ENCODE measurements at regions not wholly inside any gene's neighbourhood (a gene's known extent, or its start where the extent isn't known, plus 50 kb on each side); places are given as distances from the start of the nearest gene placed in this dataset.

- no peaks in the 10 kb centered on the region for H3K27me3 Mint-ChIP-seq (ENCODE audit: low read depth)
- peak overlapping the region; percentile 56 for H3K27ac Mint-ChIP-seq
- no peak for DNase-seq (ENCODE audit: low spot score)
- no peaks in the 10 kb centered on the region for H3K9me3 Mint-ChIP-seq
- H3K4me3 Mint-ChIP-seq (ENCODE audit: low read depth) = no peak overlapping the region
- H3K4me1 Mint-ChIP-seq (ENCODE audit: low read depth) = peaks cover 26% of the 10 kb centered on the region
- intact Hi-C loops (cut with micrococcal nuclease) = no loop called here
- peaks cover 5% of the 10 kb centered on the region for H3K36me3 Mint-ChIP-seq (ENCODE audit: low read depth)
These were observed 320.2 kb upstream of the OR4E1 start for GRCh38 chr14:21993837-21994236.

- peaks cover 5% of the 10 kb centered on the region for H3K36me3 Mint-ChIP-seq (ENCODE audit: low read depth)
- H3K9me3 Mint-ChIP-seq = no peaks in the 10 kb centered on the region
- DNase-seq (ENCODE audit: low spot score) = no peak
- intact Hi-C loops (cut with micrococcal nuclease) = no loop called here
- H3K27me3 Mint-ChIP-seq (ENCODE audit: low read depth) = no peaks in the 10 kb centered on the region
- H3K27ac Mint-ChIP-seq = peak overlapping the region; percentile 52
- peaks cover 32% of the 10 kb centered on the region for H3K4me1 Mint-ChIP-seq (ENCODE audit: low read depth)
- H3K4me3 Mint-ChIP-seq (ENCODE audit: low read depth) = peak overlapping the region; percentile 57
These were observed 319.5 kb upstream of the OR4E1 start for GRCh38 chr14:21993070-21993469.

- Mint-ChIP-seq H3K4me1 (ENCODE audit: low read depth) (peaks cover 39% of the 10 kb centered on the region), H3K27me3 (ENCODE audit: low read depth) (peaks cover 2% of the 10 kb centered on the region), H3K4me3 (ENCODE audit: low read depth) (peak overlapping the region; percentile 58), H3K36me3 (ENCODE audit: low read depth) (no peaks in the 10 kb centered on the region), H3K9me3 (no peaks in the 10 kb centered on the region), H3K27ac (no peak overlapping the region)
- no peak for DNase-seq (ENCODE audit: low spot score)
- intact Hi-C loops (cut with micrococcal nuclease) = no loop called here
These were observed 317.5 kb upstream of the OR4E1 start for GRCh38 chr14:21991130-21991529.

- H3K4me1 Mint-ChIP-seq (ENCODE audit: low read depth) = peaks cover 34% of the 10 kb centered on the region
- peak overlapping the region; percentile 45 for H3K4me3 Mint-ChIP-seq (ENCODE audit: low read depth)
- no peaks in the 10 kb centered on the region for H3K9me3 Mint-ChIP-seq
- H3K27ac Mint-ChIP-seq = peak overlapping the region; percentile 60
- DNase-seq (ENCODE audit: low spot score) = no peak
- peaks cover 2% of the 10 kb centered on the region for H3K27me3 Mint-ChIP-seq (ENCODE audit: low read depth)
- intact Hi-C loops (cut with micrococcal nuclease) = no loop called here
- H3K36me3 Mint-ChIP-seq (ENCODE audit: low read depth) = no peaks in the 10 kb centered on the region
These were observed 316.5 kb upstream of the OR4E1 start for GRCh38 chr14:21990116-21990515.

GRCh38 chr14:21989090-21989489 lies 315.5 kb upstream of the OR4E1 start:
- DNase-seq (ENCODE audit: low spot score) = no peak
- Mint-ChIP-seq H3K9me3 (no peaks in the 10 kb centered on the region), H3K27ac (peak overlapping the region; percentile 81), H3K4me3 (ENCODE audit: low read depth) (peak overlapping the region; percentile 66), H3K27me3 (ENCODE audit: low read depth) (peaks cover 2% of the 10 kb centered on the region), H3K36me3 (ENCODE audit: low read depth) (no peaks in the 10 kb centered on the region), H3K4me1 (ENCODE audit: low read depth) (peaks cover 29% of the 10 kb centered on the region)
- intact Hi-C loops (cut with micrococcal nuclease) = loop anchor here (5.0 kb wide), 1 partner anchor 568 kb away; no protein-coding TSS in a partner anchor

- Mint-ChIP-seq H3K36me3 (ENCODE audit: low read depth) (no peaks in the 10 kb centered on the region), H3K9me3 (no peaks in the 10 kb centered on the region), H3K4me3 (ENCODE audit: low read depth) (peak overlapping the region; percentile 66), H3K27me3 (ENCODE audit: low read depth) (peaks cover 2% of the 10 kb centered on the region), H3K27ac (peak overlapping the region; percentile 75), H3K4me1 (ENCODE audit: low read depth) (peaks cover 28% of the 10 kb centered on the region)
- intact Hi-C loops (cut with micrococcal nuclease) = loop anchor here (5.0 kb wide), 1 partner anchor 569 kb away; no protein-coding TSS in a partner anchor
- no peak for DNase-seq (ENCODE audit: low spot score)
These were observed 314.8 kb upstream of the OR4E1 start for GRCh38 chr14:21988413-21988812.

- no peaks in the 10 kb centered on the region for H3K36me3 Mint-ChIP-seq (ENCODE audit: low read depth)
These were observed 314.3 kb upstream of the OR4E1 start for GRCh38 chr14:21987937-21988336.

GRCh38 chr14:21985081-21985480 lies 311.5 kb upstream of the OR4E1 start:
- H3K36me3 Mint-ChIP-seq (ENCODE audit: low read depth) = no peaks in the 10 kb centered on the region
- H3K27ac Mint-ChIP-seq = no peak overlapping the region
- DNase-seq (ENCODE audit: low spot score) = no peak
- H3K4me3 Mint-ChIP-seq (ENCODE audit: low read depth) = no peak overlapping the region
- H3K27me3 Mint-ChIP-seq (ENCODE audit: low read depth) = peaks cover 2% of the 10 kb centered on the region
- intact Hi-C loops (cut with micrococcal nuclease) = loop anchor here (5.0 kb wide), 1 partner anchor 572 kb away; no protein-coding TSS in a partner anchor
- no peaks in the 10 kb centered on the region for H3K9me3 Mint-ChIP-seq
- peaks cover 26% of the 10 kb centered on the region for H3K4me1 Mint-ChIP-seq (ENCODE audit: low read depth)

More at GRCh38 chr14:21987937-21988336, 314.3 kb upstream of the OR4E1 start:
- DNase-seq (ENCODE audit: low spot score) = no peak
- peaks cover 2% of the 10 kb centered on the region for H3K27me3 Mint-ChIP-seq (ENCODE audit: low read depth)
- peaks cover 28% of the 10 kb centered on the region for H3K4me1 Mint-ChIP-seq (ENCODE audit: low read depth)
- H3K27ac Mint-ChIP-seq = peak overlapping the region; percentile 75
- peak overlapping the region; percentile 13 for H3K4me3 Mint-ChIP-seq (ENCODE audit: low read depth)
- no peaks in the 10 kb centered on the region for H3K9me3 Mint-ChIP-seq
- intact Hi-C loops (cut with micrococcal nuclease) = loop anchor here (5.0 kb wide), 1 partner anchor 569 kb away; no protein-coding TSS in a partner anchor

GRCh38 chr14:21978999-21979314 lies 305.3 kb upstream of the OR4E1 start:
- no peaks in the 10 kb centered on the region for H3K36me3 Mint-ChIP-seq (ENCODE audit: low read depth)
- H3K4me1 Mint-ChIP-seq (ENCODE audit: low read depth) = peaks cover 26% of the 10 kb centered on the region
- peak overlapping the region; percentile 69 for H3K27ac Mint-ChIP-seq
- H3K4me3 Mint-ChIP-seq (ENCODE audit: low read depth) = peak overlapping the region; percentile 78
- peaks cover 11% of the 10 kb centered on the region for H3K27me3 Mint-ChIP-seq (ENCODE audit: low read depth)
- intact Hi-C loops (cut with micrococcal nuclease) = loop anchor here (5.0 kb wide), 1 partner anchor 62 kb away; no protein-coding TSS in a partner anchor
- DNase-seq (ENCODE audit: low spot score) = no peak
- H3K9me3 Mint-ChIP-seq = no peaks in the 10 kb centered on the region

GRCh38 chr14:21978184-21978998 lies 304.8 kb upstream of the OR4E1 start:
- peak overlapping the region; percentile 78 for H3K4me3 Mint-ChIP-seq (ENCODE audit: low read depth)
- intact Hi-C loops (cut with micrococcal nuclease) = loop anchor here (5.0 kb wide), 1 partner anchor 61 kb away; no protein-coding TSS in a partner anchor
- H3K27me3 Mint-ChIP-seq (ENCODE audit: low read depth) = peaks cover 11% of the 10 kb centered on the region
- peak overlapping the region; percentile 69 for H3K27ac Mint-ChIP-seq
- peaks cover 26% of the 10 kb centered on the region for H3K4me1 Mint-ChIP-seq (ENCODE audit: low read depth)
- no peaks in the 10 kb centered on the region for H3K9me3 Mint-ChIP-seq
- H3K36me3 Mint-ChIP-seq (ENCODE audit: low read depth) = no peaks in the 10 kb centered on the region
- DNase-seq (ENCODE audit: low spot score) = peak; percentile 58

GRCh38 chr14:21974741-21975140 lies 301.1 kb upstream of the OR4E1 start:
- H3K4me1 Mint-ChIP-seq (ENCODE audit: low read depth) = peaks cover 25% of the 10 kb centered on the region
- DNase-seq (ENCODE audit: low spot score) = no peak
- no peaks in the 10 kb centered on the region for H3K36me3 Mint-ChIP-seq (ENCODE audit: low read depth)
- intact Hi-C loops (cut with micrococcal nuclease) = loop anchor here (5.0 kb wide), 1 partner anchor 57 kb away; no protein-coding TSS in a partner anchor
- H3K4me3 Mint-ChIP-seq (ENCODE audit: low read depth) = no peak overlapping the region
- H3K9me3 Mint-ChIP-seq = no peaks in the 10 kb centered on the region
- H3K27ac Mint-ChIP-seq = peak overlapping the region; percentile 67
- peaks cover 31% of the 10 kb centered on the region for H3K27me3 Mint-ChIP-seq (ENCODE audit: low read depth)

GRCh38 chr14:21965042-21965441 lies 291.4 kb upstream of the OR4E1 start:
- DNase-seq (ENCODE audit: low spot score) = peak; percentile 48
- peaks cover 27% of the 10 kb centered on the region for H3K4me1 Mint-ChIP-seq (ENCODE audit: low read depth)
- peak overlapping the region; percentile 55 for H3K27ac Mint-ChIP-seq
- intact Hi-C loops (cut with micrococcal nuclease) = loop anchor here (2.0 kb wide), 1 partner anchor 24 kb away; no protein-coding TSS in a partner anchor
- peaks cover 6% of the 10 kb centered on the region for H3K27me3 Mint-ChIP-seq (ENCODE audit: low read depth)
- H3K9me3 Mint-ChIP-seq = no peaks in the 10 kb centered on the region
- peak overlapping the region; percentile 68 for H3K4me3 Mint-ChIP-seq (ENCODE audit: low read depth)
- no peaks in the 10 kb centered on the region for H3K36me3 Mint-ChIP-seq (ENCODE audit: low read depth)

GRCh38 chr14:21964180-21964579 lies 290.6 kb upstream of the OR4E1 start:
- intact Hi-C loops (cut with micrococcal nuclease) = loop anchor here (2.0 kb wide), 1 partner anchor 23 kb away; no protein-coding TSS in a partner anchor
- Mint-ChIP-seq H3K9me3 (no peaks in the 10 kb centered on the region), H3K4me3 (ENCODE audit: low read depth) (no peak overlapping the region), H3K4me1 (ENCODE audit: low read depth) (peaks cover 25% of the 10 kb centered on the region), H3K27me3 (ENCODE audit: low read depth) (peaks cover 3% of the 10 kb centered on the region), H3K27ac (peak overlapping the region; percentile 4), H3K36me3 (ENCODE audit: low read depth) (no peaks in the 10 kb centered on the region)
- DNase-seq (ENCODE audit: low spot score) = no peak
